ENCODE measurements at regions not wholly inside any gene's neighbourhood (a gene's known extent, or its start where the extent isn't known, plus 50 kb on each side); places are given as distances from the start of the nearest gene placed in this dataset.

DNA sequence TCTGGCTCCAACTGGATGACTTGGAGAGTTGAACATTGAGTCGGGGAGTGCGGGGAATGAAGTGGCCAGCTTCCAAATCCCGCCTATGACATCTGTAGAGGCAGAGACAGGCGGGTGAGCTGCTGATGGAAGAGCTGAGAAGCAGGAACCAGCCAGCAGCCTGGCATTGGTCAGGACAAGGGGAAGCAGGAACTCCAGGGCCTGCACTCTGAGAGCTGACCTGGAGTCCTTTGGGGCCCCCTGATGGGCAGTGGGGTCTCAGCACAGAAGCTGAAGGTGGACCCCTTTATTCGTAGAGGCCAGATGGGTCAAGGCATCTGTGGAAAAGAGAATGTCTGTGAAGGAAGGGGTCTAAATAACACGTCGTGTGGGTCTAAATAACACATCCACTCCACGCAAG lies 57.0 kb downstream of the SEC61G start:
- peaks cover 0 to 4% (median 0%) of the 10 kb centered on the region in 3 donors for H3K27me3 ChIP-seq (ENCODE audit: control insufficient read depth in 3 of 3, insufficient read depth in 3 of 3, low read length in 2 of 3)
- peaks cover 0 to 9% (median 2%) of the 10 kb centered on the region in 4 donors for H3K9me3 ChIP-seq (ENCODE audit: control insufficient read depth in 4 of 4, insufficient read depth in 3 of 4, low read length in 3 of 4)
- no peak overlapping the region for H3K27ac ChIP-seq (ENCODE audit: low read depth in 1 of 2, low read length in 1 of 2)
- no peak overlapping the region for H3K9ac ChIP-seq (ENCODE audit: insufficient read depth in 1 of 2, low read length in 2 of 2)
- H3K4me3 ChIP-seq, result no peak overlapping the region
- WGBS, 2 donors, result 70 to 93% methylated on average over 8 of the region's 8 CpGs
- TF ChIP-seq, protein P1, sequence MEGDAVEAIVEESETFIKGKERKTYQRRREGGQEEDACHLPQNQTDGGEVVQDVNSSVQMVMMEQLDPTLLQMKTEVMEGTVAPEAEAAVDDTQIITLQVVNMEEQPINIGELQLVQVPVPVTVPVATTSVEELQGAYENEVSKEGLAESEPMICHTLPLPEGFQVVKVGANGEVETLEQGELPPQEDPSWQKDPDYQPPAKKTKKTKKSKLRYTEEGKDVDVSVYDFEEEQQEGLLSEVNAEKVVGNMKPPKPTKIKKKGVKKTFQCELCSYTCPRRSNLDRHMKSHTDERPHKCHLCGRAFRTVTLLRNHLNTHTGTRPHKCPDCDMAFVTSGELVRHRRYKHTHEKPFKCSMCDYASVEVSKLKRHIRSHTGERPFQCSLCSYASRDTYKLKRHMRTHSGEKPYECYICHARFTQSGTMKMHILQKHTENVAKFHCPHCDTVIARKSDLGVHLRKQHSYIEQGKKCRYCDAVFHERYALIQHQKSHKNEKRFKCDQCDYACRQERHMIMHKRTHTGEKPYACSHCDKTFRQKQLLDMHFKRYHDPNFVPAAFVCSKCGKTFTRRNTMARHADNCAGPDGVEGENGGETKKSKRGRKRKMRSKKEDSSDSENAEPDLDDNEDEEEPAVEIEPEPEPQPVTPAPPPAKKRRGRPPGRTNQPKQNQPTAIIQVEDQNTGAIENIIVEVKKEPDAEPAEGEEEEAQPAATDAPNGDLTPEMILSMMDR (IDR thresholded peaks at IDR 0.05; ENCODE audit: control extremely low read depth, extremely low read depth), result no peak
- H3K4me1 ChIP-seq (ENCODE audit: control insufficient read depth in 5 of 5, insufficient read depth in 5 of 5, low read length in 5 of 5), result no peaks in the 10 kb centered on the region
- ATAC-seq (ENCODE audit: insufficient read depth, low FRiP score), result no peak
- DNase-seq, result no peak
- no peaks in the 10 kb centered on the region for H3K36me3 ChIP-seq (ENCODE audit: control insufficient read depth in 4 of 4, insufficient read depth in 4 of 4, low read length in 4 of 4)

DNA sequence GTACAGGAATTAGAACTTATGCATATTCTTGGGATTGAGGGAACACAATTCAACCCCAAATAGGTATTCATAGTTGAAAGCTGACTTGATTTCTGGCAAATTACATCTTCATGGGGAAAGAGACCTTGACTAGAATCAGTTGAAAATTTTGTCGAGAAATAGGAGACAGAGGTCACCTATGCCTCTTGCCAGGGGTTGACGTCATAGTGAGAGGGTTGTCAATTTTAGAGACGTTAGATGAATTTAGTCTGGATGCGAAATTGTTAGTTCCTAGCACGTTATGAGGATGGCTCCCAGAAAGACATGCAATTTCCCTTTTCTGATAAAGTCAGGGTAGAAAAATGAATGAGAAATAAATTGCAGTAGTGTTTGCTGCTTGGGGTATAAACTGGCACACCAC lies 59.3 kb downstream of the SEC61G start:
- WGBS, 2 donors, result 55 to 77% methylated on average over 5 of the region's 5 CpGs
- H3K9me3 ChIP-seq (ENCODE audit: control insufficient read depth in 4 of 4, insufficient read depth in 3 of 4, low read length in 3 of 4), result peaks cover 0 to 9% (median 0%) of the 10 kb centered on the region in 4 donors
- no peak for ATAC-seq (ENCODE audit: insufficient read depth, low FRiP score)

DNA sequence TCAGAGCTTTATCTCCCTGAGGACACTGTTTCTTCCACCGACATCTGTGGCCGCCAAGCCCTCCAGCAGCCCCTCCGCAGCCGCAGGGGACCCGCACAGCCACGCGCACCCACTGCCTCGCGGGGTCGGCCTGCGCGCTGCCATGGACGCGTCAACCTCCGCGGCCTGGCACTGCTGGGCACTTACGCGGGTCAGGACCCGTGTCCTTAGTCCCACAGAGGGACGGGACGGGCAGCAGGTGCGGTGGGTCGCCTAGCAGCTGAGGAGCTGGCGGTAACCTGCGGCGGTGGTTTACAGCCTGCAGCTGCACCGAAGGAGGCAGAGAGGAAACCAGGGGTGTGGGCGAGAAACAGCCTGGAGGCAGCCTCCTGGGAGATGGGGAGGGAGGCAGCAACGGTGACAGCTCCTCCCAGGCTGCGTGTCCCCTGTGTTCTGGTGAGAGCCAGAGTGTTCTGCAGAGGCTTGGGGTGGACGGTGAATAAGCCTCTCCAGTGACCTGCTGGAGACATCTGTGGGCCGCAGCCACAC lies 61.3 kb downstream of the SEC61G start:
- Histone ChIP-seq H3K9me3 (ENCODE audit: control insufficient read depth in 4 of 4, insufficient read depth in 3 of 4, low read length in 3 of 4) (peaks cover 0 to 9% (median 0%) of the 10 kb centered on the region in 4 donors), H3K27me3 (ENCODE audit: control insufficient read depth in 3 of 3, insufficient read depth in 3 of 3, low read length in 2 of 3) (peaks cover 0 to 4% (median 0%) of the 10 kb centered on the region in 3 donors), H3K9ac (ENCODE audit: insufficient read depth in 1 of 2, low read length in 2 of 2) (no peak overlapping the region), H3K4me1 (ENCODE audit: control insufficient read depth in 5 of 5, insufficient read depth in 5 of 5, low read length in 5 of 5) (no peaks in the 10 kb centered on the region), H3K27ac (ENCODE audit: low read depth in 1 of 2, low read length in 1 of 2) (no peak overlapping the region), H3K36me3 (ENCODE audit: control insufficient read depth in 4 of 4, insufficient read depth in 4 of 4, low read length in 4 of 4) (no peaks in the 10 kb centered on the region), H3K4me3 (no peak overlapping the region)
- WGBS, 2 donors, result 66 to 73% methylated on average over 32 of the region's 32 CpGs
- no peak for DNase-seq
- no peak for ATAC-seq (ENCODE audit: insufficient read depth, low FRiP score)
- TF ChIP-seq, protein P1 (IDR thresholded peaks at IDR 0.05; ENCODE audit: control extremely low read depth, extremely low read depth), result no peak

More for the DNA sequence above, 59.3 kb downstream of the SEC61G start:
- Histone ChIP-seq H3K4me3 (no peak overlapping the region), H3K36me3 (ENCODE audit: control insufficient read depth in 4 of 4, insufficient read depth in 4 of 4, low read length in 4 of 4) (no peaks in the 10 kb centered on the region), H3K27ac (ENCODE audit: low read depth in 1 of 2, low read length in 1 of 2) (no peak overlapping the region), H3K27me3 (ENCODE audit: control insufficient read depth in 3 of 3, insufficient read depth in 3 of 3, low read length in 2 of 3) (peaks cover 0 to 4% (median 0%) of the 10 kb centered on the region in 3 donors), H3K9ac (ENCODE audit: insufficient read depth in 1 of 2, low read length in 2 of 2) (no peak overlapping the region), H3K4me1 (ENCODE audit: control insufficient read depth in 5 of 5, insufficient read depth in 5 of 5, low read length in 5 of 5) (no peaks in the 10 kb centered on the region)
- TF ChIP-seq, protein P1 (IDR thresholded peaks at IDR 0.05; ENCODE audit: control extremely low read depth, extremely low read depth), result no peak
- DNase-seq, result no peak

DNA sequence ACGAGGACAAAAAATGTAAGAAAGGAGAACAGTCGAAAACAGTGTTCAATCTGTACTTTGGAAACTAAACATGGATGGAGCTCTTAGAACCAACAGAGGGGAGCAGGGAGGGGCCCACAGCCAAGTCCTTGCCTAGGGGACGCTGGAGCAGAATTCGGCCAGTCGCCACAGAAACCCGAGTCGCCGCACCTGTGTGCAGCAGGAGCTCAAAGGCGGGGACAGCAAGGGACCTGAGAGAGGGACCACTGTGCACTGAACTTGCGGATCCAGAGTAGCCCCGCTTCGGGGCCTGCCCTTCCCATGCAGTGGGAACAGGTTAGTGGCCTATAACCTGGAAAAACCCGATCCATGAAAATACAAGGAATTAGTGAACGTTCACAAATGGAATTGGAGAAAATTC lies 68.1 kb downstream of the SEC61G start:
- ATAC-seq (ENCODE audit: insufficient read depth, low FRiP score) (no peak), DNase-seq (no peak)
- TF ChIP-seq, protein P1 (IDR thresholded peaks at IDR 0.05; ENCODE audit: control extremely low read depth, extremely low read depth), result no peak
- Histone ChIP-seq H3K4me1 (ENCODE audit: control insufficient read depth in 5 of 5, insufficient read depth in 5 of 5, low read length in 5 of 5) (peaks cover 0 to 11% (median 3%) of the 10 kb centered on the region in 5 donors), H3K9me3 (ENCODE audit: control insufficient read depth in 4 of 4, insufficient read depth in 3 of 4, low read length in 3 of 4) (no peaks in the 10 kb centered on the region), H3K27ac (ENCODE audit: low read depth in 1 of 2, low read length in 1 of 2) (no peak overlapping the region), H3K36me3 (ENCODE audit: control insufficient read depth in 4 of 4, insufficient read depth in 4 of 4, low read length in 4 of 4) (no peaks in the 10 kb centered on the region), H3K4me3 (no peak overlapping the region), H3K9ac (ENCODE audit: insufficient read depth in 1 of 2, low read length in 2 of 2) (no peak overlapping the region), H3K27me3 (ENCODE audit: control insufficient read depth in 3 of 3, insufficient read depth in 3 of 3, low read length in 2 of 3) (no peaks in the 10 kb centered on the region)
- 87 to 92% methylated on average over 14 of the region's 14 CpGs for WGBS, 2 donors
